ENCODE measurements at regions not wholly inside any gene's neighbourhood (a gene's known extent, or its start where the extent isn't known, plus 50 kb on each side); places are given as distances from the start of the nearest gene placed in this dataset.

DNA sequence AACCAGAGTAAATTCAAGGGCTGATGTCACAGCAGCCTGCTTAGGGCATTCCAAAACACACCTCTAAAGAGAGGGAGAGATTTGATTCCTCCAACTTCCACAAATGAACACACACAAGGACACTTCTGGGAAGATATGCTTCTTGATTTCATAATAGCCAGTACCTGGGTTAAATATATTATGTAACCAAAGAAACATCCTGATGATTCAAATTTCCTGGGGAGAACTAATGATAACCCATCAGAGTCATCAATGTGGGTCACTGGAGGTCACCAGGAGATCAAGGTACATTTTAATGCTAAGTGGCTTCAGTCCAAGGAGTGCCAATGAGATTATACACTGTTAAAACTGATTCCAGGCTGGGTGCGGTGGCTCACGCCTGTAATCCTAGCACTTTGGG is 54.0 kb upstream of the DOCK9 start:
- TF ChIP-seq, protein P1, sequence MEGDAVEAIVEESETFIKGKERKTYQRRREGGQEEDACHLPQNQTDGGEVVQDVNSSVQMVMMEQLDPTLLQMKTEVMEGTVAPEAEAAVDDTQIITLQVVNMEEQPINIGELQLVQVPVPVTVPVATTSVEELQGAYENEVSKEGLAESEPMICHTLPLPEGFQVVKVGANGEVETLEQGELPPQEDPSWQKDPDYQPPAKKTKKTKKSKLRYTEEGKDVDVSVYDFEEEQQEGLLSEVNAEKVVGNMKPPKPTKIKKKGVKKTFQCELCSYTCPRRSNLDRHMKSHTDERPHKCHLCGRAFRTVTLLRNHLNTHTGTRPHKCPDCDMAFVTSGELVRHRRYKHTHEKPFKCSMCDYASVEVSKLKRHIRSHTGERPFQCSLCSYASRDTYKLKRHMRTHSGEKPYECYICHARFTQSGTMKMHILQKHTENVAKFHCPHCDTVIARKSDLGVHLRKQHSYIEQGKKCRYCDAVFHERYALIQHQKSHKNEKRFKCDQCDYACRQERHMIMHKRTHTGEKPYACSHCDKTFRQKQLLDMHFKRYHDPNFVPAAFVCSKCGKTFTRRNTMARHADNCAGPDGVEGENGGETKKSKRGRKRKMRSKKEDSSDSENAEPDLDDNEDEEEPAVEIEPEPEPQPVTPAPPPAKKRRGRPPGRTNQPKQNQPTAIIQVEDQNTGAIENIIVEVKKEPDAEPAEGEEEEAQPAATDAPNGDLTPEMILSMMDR (conservative IDR thresholded peaks at IDR 0.05; ENCODE audit: low read depth, low read length) = no peak
- TF ChIP-seq POLR2A (IDR thresholded peaks at IDR 0.05; ENCODE audit: low read depth, low read length) (no peak), CEBPB (IDR thresholded peaks at IDR 0.05; ENCODE audit: low read depth, low read length) (no peak), RAD21 (IDR thresholded peaks at IDR 0.05; ENCODE audit: low read length) (no peak)
- TF ChIP-seq, protein P2, sequence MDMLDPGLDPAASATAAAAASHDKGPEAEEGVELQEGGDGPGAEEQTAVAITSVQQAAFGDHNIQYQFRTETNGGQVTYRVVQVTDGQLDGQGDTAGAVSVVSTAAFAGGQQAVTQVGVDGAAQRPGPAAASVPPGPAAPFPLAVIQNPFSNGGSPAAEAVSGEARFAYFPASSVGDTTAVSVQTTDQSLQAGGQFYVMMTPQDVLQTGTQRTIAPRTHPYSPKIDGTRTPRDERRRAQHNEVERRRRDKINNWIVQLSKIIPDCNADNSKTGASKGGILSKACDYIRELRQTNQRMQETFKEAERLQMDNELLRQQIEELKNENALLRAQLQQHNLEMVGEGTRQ (IDR thresholded peaks at IDR 0.05; ENCODE audit: low read depth, low read length) = no peak
- TF ChIP-seq, protein P3, sequence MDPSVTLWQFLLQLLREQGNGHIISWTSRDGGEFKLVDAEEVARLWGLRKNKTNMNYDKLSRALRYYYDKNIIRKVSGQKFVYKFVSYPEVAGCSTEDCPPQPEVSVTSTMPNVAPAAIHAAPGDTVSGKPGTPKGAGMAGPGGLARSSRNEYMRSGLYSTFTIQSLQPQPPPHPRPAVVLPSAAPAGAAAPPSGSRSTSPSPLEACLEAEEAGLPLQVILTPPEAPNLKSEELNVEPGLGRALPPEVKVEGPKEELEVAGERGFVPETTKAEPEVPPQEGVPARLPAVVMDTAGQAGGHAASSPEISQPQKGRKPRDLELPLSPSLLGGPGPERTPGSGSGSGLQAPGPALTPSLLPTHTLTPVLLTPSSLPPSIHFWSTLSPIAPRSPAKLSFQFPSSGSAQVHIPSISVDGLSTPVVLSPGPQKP (IDR thresholded peaks at IDR 0.05; ENCODE audit: borderline replicate concordance, low read depth, low read length) = no peak
